HG03064 (cell line): ENCODE measurements at regions not wholly inside any gene's neighbourhood (a gene's known extent, or its start where the extent isn't known, plus 50 kb on each side); places are given as distances from the start of the nearest gene placed in this dataset.
"Not testable (repeated sequence)": the region's sequence is repeated elsewhere in the genome, so short reads cannot be mapped to it uniquely, and the experiment has no call there.

Experiments used
- ATAC-seq: cut with Tn5 transposase; IDR thresholded peaks from one replicate; pipeline ENCODE4 v1.9.1; 2021; ENCODE audit warnings: low read depth; ENCODE audit not compliant: unreplicated experiment

GRCh38 chr9:22170556-22170955 is 161.5 kb upstream of the CDKN2B start:
- ATAC-seq: no peak

- ATAC-seq: no peak
Observed at GRCh38 chr9:22170990-22171670, 162.0 kb upstream of the CDKN2B start.

GRCh38 chr9:22171691-22172090 is 162.6 kb upstream of the CDKN2B start:
- no peak for ATAC-seq

GRCh38 chr9:22173908-22174307 is 164.8 kb upstream of the CDKN2B start:
- no peak for ATAC-seq

- no peak for ATAC-seq
Observed at GRCh38 chr9:22175972-22176545, 167.0 kb upstream of the CDKN2B start.

GRCh38 chr9:22181021-22181420 is 171.9 kb upstream of the CDKN2B start:
- not testable (repeated sequence) for ATAC-seq

GRCh38 chr9:22189471-22189870 is 180.4 kb upstream of the CDKN2B start:
- no peak for ATAC-seq

- not testable (repeated sequence) for ATAC-seq
Observed at GRCh38 chr9:22197000-22197399, 187.9 kb upstream of the CDKN2B start.

GRCh38 chr9:22198681-22199080 is 189.6 kb upstream of the CDKN2B start:
- no peak for ATAC-seq

- ATAC-seq: no peak
Observed at GRCh38 chr9:22201256-22201655, 192.2 kb upstream of the CDKN2B start.

- ATAC-seq: no peak
Observed at GRCh38 chr9:22203371-22204138, 194.4 kb upstream of the CDKN2B start.

- ATAC-seq: no peak
Observed at GRCh38 chr9:22204240-22204639, 195.1 kb upstream of the CDKN2B start.

- no peak for ATAC-seq
Observed at GRCh38 chr9:22206833-22207232, 197.7 kb upstream of the CDKN2B start.

- ATAC-seq: no peak
Observed at GRCh38 chr9:22208846-22209585, 199.9 kb upstream of the CDKN2B start.

GRCh38 chr9:22210262-22210661 is 201.2 kb upstream of the CDKN2B start:
- no peak for ATAC-seq

GRCh38 chr9:22210936-22211335 is 201.8 kb upstream of the CDKN2B start:
- no peak for ATAC-seq

GRCh38 chr9:22211588-22212360 is 202.7 kb upstream of the CDKN2B start:
- ATAC-seq: no peak

- ATAC-seq: no peak
Observed at GRCh38 chr9:22214021-22214420, 204.9 kb upstream of the CDKN2B start.

- no peak for ATAC-seq
Observed at GRCh38 chr9:22214497-22215031, 205.5 kb upstream of the CDKN2B start.

GRCh38 chr9:22215521-22215920 is 206.4 kb upstream of the CDKN2B start:
- no peak for ATAC-seq
